K562 (cell line): ENCODE measurements at regions not wholly inside any gene's neighbourhood (a gene's known extent, or its start where the extent isn't known, plus 50 kb on each side); places are given as distances from the start of the nearest gene placed in this dataset.
A peak's percentile ranks its signal among the peaks of the same experiment; 100 is the strongest.
"Not testable (repeated sequence)": the region's sequence is repeated elsewhere in the genome, so short reads cannot be mapped to it uniquely, and the experiment has no call there.

Experiments
- ATAC-seq: fragments of 200-7000 bp; cut with Tn5 transposase; 3 replicates; pipeline ENCODE4 v1.9.1; 2020; ENCODE audit warnings: moderate library complexity
- BruUV-seq: library from RNA; stranded (reverse); fragments of 400-500 nt; replicated peaks from 2 replicates; lab custom pipeline; 2021; lab: Mats Ljungman, UMichigan
- CTCF ChIA-PET: fragments of 300-600 bp; formaldehyde crosslinking; extraction: SDS; loops from one replicate; lab custom pipeline; 2021; ENCODE audit warnings: low intra/inter-chr PET ratio; lab: Yijun Ruan, JAX
- POLR2A ChIA-PET: fragments of 300-600, 350-650 bp; sonication (Branson Sonifier 250); formaldehyde crosslinking; extraction: SDS; loops from one replicate; lab custom pipeline; 2021; ENCODE audit warnings: antibody characterized with exemption, inconsistent platforms; lab: Yijun Ruan, JAX
- DNase-seq, 4 experiments: peaks; one replicate each; pipeline versions ENCODE4 v3.0.0 to v3.0.0-alpha.2; 2011 to 2018; ENCODE audit warnings: low spot score in 3 of 4, mixed read lengths in 3 of 4; ENCODE audit errors: extremely low read depth in 1 of 4
- FAIRE-seq: peaks from 2 replicates; lab custom pipeline; 2011; peaks lifted over from hg19 to GRCh38; lab: Jason Lieb, UNC
- H2AFZ ChIP-seq: 2 replicates; pipeline ENCODE4 v1.6.0; 2011; ENCODE audit warnings: low read depth, low read length, control low read depth, inconsistent platforms
- H3K27ac ChIP-seq: fragments of 200-600 bp; 3 replicates; pipeline ENCODE4 v1.8.0; 2011; ENCODE audit warnings: low read depth, mild to moderate bottlenecking, control low read depth, inconsistent platforms, low read length, moderate library complexity, mixed read lengths; ENCODE audit errors: extremely low read depth
- H3K27me3 ChIP-seq, 2 experiments: fragments of 300-600 bp in 1 of 2; 2 replicates in 1 of 2; 3 replicates in 1 of 2; pipeline versions ENCODE4 v1.6.0 to v1.8.0; 2011; ENCODE audit warnings: inconsistent platforms in 2 of 2, low read length in 2 of 2, mild to moderate bottlenecking in 1 of 2, mixed read lengths in 1 of 2, moderate library complexity in 1 of 2; ENCODE audit not compliant: control insufficient read depth in 2 of 2, insufficient read depth in 2 of 2
- H3K36me3 ChIP-seq: fragments of 300-600 bp; 3 replicates; pipeline ENCODE4 v1.8.0; 2011; ENCODE audit warnings: mild to moderate bottlenecking, low read length, inconsistent platforms; ENCODE audit not compliant: control insufficient read depth, insufficient read depth
- H3K4me1 ChIP-seq, 2 experiments: fragments of 200-600 bp in 1 of 2; replicated peaks in 1 of 2; 2 replicates in 1 of 2; 3 replicates in 1 of 2; pipeline versions ENCODE4 v1.5.1 to v1.8.0; 2011; ENCODE audit warnings: inconsistent platforms in 2 of 2, low read length in 2 of 2, mild to moderate bottlenecking in 1 of 2, mixed read lengths in 1 of 2, moderate library complexity in 1 of 2; ENCODE audit not compliant: control insufficient read depth in 2 of 2, insufficient read depth in 2 of 2
- H3K4me2 ChIP-seq: 2 replicates; pipeline ENCODE4 v1.6.1; 2011; ENCODE audit warnings: low read length, control low read depth, inconsistent platforms, mixed read lengths; ENCODE audit not compliant: insufficient read depth
- H3K4me3 ChIP-seq: fragments of 200-600 bp; sonication (generic), shearing (Covaris generic); 2 replicates; pipeline ENCODE4 v1.5.1; 2016; ENCODE audit warnings: control low read depth, inconsistent platforms
- H3K79me2 ChIP-seq: fragments of 200-600 bp; 3 replicates; pipeline ENCODE4 v1.8.0; 2011; ENCODE audit warnings: low read length, inconsistent platforms; ENCODE audit not compliant: control insufficient read depth, insufficient read depth
- H3K9ac ChIP-seq, 2 experiments: 2 replicates each; pipeline versions ENCODE4 v1.6.0 to v1.6.1; 2011; ENCODE audit warnings: low read depth in 2 of 2, low read length in 2 of 2, control low read depth in 1 of 2, inconsistent platforms in 1 of 2, mild to moderate bottlenecking in 1 of 2, mixed read lengths in 1 of 2; ENCODE audit not compliant: insufficient read depth in 1 of 2
- H3K9me1 ChIP-seq: one replicate; pipeline ENCODE4 v1.6.0; 2011; ENCODE audit warnings: inconsistent platforms, mild to moderate bottlenecking, low read length, moderate library complexity; ENCODE audit not compliant: control insufficient read depth, insufficient read depth
- H3K9me3 ChIP-seq: replicated peaks from 2 replicates; pipeline ENCODE4 v1.5.1; 2011; ENCODE audit warnings: low read depth, low read length, inconsistent platforms; ENCODE audit not compliant: control insufficient read depth, insufficient read depth
- H4K20me1 ChIP-seq: replicated peaks from 2 replicates; pipeline ENCODE4 v1.6.1; 2011; ENCODE audit warnings: low read length, inconsistent platforms, mixed read lengths; ENCODE audit not compliant: control insufficient read depth, insufficient read depth
- ADNP ChIP-seq: fragments of 200-800 bp; sonication (Bioruptor generic); IDR thresholded peaks from 2 replicates; pipeline ENCODE4 v1.6.1; 2016; ENCODE audit warnings: missing genetic modification characterization, missing compliant biosample characterization
- CBX1 ChIP-seq: sonication (generic); IDR thresholded peaks from 2 replicates; pipeline ENCODE4 v1.6.1; 2016; ENCODE audit warnings: antibody characterized with exemption, low read depth, mild to moderate bottlenecking
- GTF3C2 ChIP-seq: IDR thresholded peaks from 3 replicates; pipeline ENCODE4 v1.6.1; 2011; ENCODE audit warnings: borderline replicate concordance, mild to moderate bottlenecking, moderate library complexity; ENCODE audit not compliant: insufficient read length; ENCODE audit errors: extremely low read depth
- NRF1 ChIP-seq, 2 experiments: fragments of 450-650 bp; IDR thresholded peaks in 1 of 2; conservative IDR thresholded peaks in 1 of 2; 2 replicates each; pipeline ENCODE4 v1.6.1; 2014; ENCODE audit warnings: mild to moderate bottlenecking in 2 of 2
- PHF8 ChIP-seq: fragments of 200-600 bp; sonication (generic); IDR thresholded peaks from 2 replicates; pipeline ENCODE4 v1.6.1; 2012; ENCODE audit warnings: mixed run types, mild to moderate bottlenecking, inconsistent platforms, low read length, moderate library complexity, borderline replicate concordance
- POLR2AphosphoS5 ChIP-seq: IDR thresholded peaks from 2 replicates; pipeline ENCODE4 v1.6.1; 2011; ENCODE audit warnings: mild to moderate bottlenecking, low read depth, low read length, moderate library complexity; ENCODE audit not compliant: control insufficient read depth, insufficient read depth
- POLR2G ChIP-seq: fragments of 200-400 bp; formaldehyde crosslinking; IDR thresholded peaks from 2 replicates; pipeline ENCODE4 v1.6.1; 2017; ENCODE audit warnings: low read depth, mild to moderate bottlenecking, antibody characterized with exemption, low read length, moderate library complexity
- RBFOX2 ChIP-seq: fragments of 200-400 bp; formaldehyde crosslinking; IDR thresholded peaks from 2 replicates; pipeline ENCODE4 v1.6.1; 2017; ENCODE audit warnings: low read depth, mild to moderate bottlenecking, low read length, moderate library complexity
- RCOR1 ChIP-seq, 2 experiments: IDR thresholded peaks; 2 replicates each; pipeline ENCODE4 v1.6.1; 2012; ENCODE audit warnings: low read depth in 2 of 2, low read length in 2 of 2, borderline replicate concordance in 1 of 2, improper control_type of control experiment in 1 of 2
- TAF1 ChIP-seq: IDR thresholded peaks from 2 replicates; pipeline ENCODE4 v1.6.1; 2011; ENCODE audit warnings: mild to moderate bottlenecking, low read length, moderate library complexity; ENCODE audit not compliant: insufficient read depth, control insufficient read depth, severe bottlenecking; ENCODE audit errors: extremely low read depth
- ZBTB7A ChIP-seq: IDR thresholded peaks from 2 replicates; pipeline ENCODE4 v1.6.1; 2011; ENCODE audit warnings: low read depth, mild to moderate bottlenecking, low read length, moderate library complexity, borderline replicate concordance; ENCODE audit not compliant: control insufficient read depth
- WGBS: fragments of 100-300 bp; shearing (Covaris generic); methylation state at CpG from one replicate; pipeline ENCODE4 v1.1.6; 2016; ENCODE audit warnings: low coverage, mixed read lengths; ENCODE audit not compliant: insufficient coverage; ENCODE audit errors: missing lambda C conversion rate; 5-methylcytosine and 5-hydroxymethylcytosine counted together
- in situ Hi-C: fragments of 300-500 bp; cut with MboI; formaldehyde crosslinking; loops from 4 replicates; pipeline ENCODE4 v1.15.0; 2018; ENCODE audit warnings: inconsistent platforms, mixed read lengths
- intact Hi-C: fragments of 100-400 bp; cut with micrococcal nuclease; formaldehyde crosslinking; loops from 2 replicates; pipeline ENCODE4 v1.14.2; 2022
- TF ChIP-seq, protein P1 (sequence below): fragments of 200-800 bp; sonication (Bioruptor generic); IDR thresholded peaks from 2 replicates; pipeline ENCODE4 v1.6.1; 2017; ENCODE audit warnings: missing genetic modification characterization, missing compliant biosample characterization

- Histone ChIP-seq H3K4me2 (peak overlapping the region; percentile 48), H3K9ac (peak overlapping the region; percentile 66 to 88; a peak in 3 of 4 replicates), H3K27ac (peak overlapping the region; percentile 73; the same call in 2 of the 3 replicates), H2AFZ (peak overlapping the region; percentile 41), H3K4me3 (peak overlapping the region; percentile 48), H3K79me2 (peaks cover 10% of the 10 kb centered on the region)
- H3K27me3 ChIP-seq, H4K20me1 ChIP-seq, in situ Hi-C loops, H3K4me1 ChIP-seq, H3K9me1 ChIP-seq, H3K36me3 ChIP-seq, H3K9me3 ChIP-seq, POLR2A ChIA-PET, CTCF ChIA-PET, FAIRE-seq: not testable (repeated sequence)
- ATAC-seq (peak; percentile 95), DNase-seq (peak in 1 of 4 experiments; percentile 93)
- 1% methylated on average over 55 of the region's 99 CpGs for WGBS
- TSS peak; percentile 84 for BruUV-seq
- intact Hi-C loops = loop anchor here (10.0 kb wide), 1 partner anchor 197 kb away; no protein-coding TSS in a partner anchor
- TF ChIP-seq TAF1 (peak; percentile 43), NRF1 (conservative IDR thresholded peaks at IDR 0.05 in 1 of 2, IDR thresholded peaks at IDR 0.05 in 1 of 2) (peak; percentile 80 to 82), POLR2G (peak; percentile 75), ZBTB7A (peak; percentile 67), GTF3C2 (peak; percentile 72), ADNP (peak; percentile 83), CBX1 (peak; percentile 43), RBFOX2 (0 out of 2 replicates have a peak, but pooled peaks have one; percentile 71), RCOR1 (IDR thresholded peaks at IDR 0.05; ENCODE audit: borderline replicate concordance in 1 of 2, low read depth in 2 of 2, low read length in 2 of 2) (0 out of 4 replicates have a peak, but pooled peaks of 1 of the 2 experiments have one; percentile 15), POLR2AphosphoS5 (0 out of 2 replicates have a peak, but pooled peaks have one; percentile 32), PHF8 (peak; percentile 44; the same call in 1 of the 2 replicates)
- TF ChIP-seq, protein P1, sequence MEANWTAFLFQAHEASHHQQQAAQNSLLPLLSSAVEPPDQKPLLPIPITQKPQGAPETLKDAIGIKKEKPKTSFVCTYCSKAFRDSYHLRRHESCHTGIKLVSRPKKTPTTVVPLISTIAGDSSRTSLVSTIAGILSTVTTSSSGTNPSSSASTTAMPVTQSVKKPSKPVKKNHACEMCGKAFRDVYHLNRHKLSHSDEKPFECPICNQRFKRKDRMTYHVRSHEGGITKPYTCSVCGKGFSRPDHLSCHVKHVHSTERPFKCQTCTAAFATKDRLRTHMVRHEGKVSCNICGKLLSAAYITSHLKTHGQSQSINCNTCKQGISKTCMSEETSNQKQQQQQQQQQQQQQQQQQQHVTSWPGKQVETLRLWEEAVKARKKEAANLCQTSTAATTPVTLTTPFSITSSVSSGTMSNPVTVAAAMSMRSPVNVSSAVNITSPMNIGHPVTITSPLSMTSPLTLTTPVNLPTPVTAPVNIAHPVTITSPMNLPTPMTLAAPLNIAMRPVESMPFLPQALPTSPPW (CRISPR knock-in tag) = peak; percentile 76
These were observed 63.1 kb upstream of the MUC20 start for GRCh38 chr3:195657475-195658372.
